ENCODE measurements at regions not wholly inside any gene's neighbourhood (a gene's known extent, or its start where the extent isn't known, plus 50 kb on each side); places are given as distances from the start of the nearest gene placed in this dataset.

DNA sequence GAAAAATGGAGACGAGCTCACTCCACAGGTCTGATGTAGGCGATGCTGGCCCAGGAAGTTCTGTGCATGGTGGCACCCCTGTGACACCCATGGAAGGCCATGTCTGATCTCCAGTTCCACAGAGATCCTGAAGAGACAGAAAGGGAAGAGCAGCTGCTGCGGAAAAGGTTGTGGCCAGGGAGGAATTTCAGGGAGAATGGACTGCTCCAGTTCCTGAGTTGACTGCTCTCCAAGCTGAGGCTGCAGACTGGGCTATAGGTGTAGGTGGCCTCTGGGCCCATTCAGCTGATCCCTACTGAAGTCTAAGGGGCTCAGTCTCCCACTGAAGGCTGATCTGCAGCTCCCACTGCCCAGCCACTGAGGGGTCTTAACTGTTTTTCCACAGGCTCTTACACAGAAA is 89.2 kb downstream of the ETS2 start:
- no peak for TF ChIP-seq POLR2A (IDR thresholded peaks at IDR 0.05)
- TF ChIP-seq, protein P1, sequence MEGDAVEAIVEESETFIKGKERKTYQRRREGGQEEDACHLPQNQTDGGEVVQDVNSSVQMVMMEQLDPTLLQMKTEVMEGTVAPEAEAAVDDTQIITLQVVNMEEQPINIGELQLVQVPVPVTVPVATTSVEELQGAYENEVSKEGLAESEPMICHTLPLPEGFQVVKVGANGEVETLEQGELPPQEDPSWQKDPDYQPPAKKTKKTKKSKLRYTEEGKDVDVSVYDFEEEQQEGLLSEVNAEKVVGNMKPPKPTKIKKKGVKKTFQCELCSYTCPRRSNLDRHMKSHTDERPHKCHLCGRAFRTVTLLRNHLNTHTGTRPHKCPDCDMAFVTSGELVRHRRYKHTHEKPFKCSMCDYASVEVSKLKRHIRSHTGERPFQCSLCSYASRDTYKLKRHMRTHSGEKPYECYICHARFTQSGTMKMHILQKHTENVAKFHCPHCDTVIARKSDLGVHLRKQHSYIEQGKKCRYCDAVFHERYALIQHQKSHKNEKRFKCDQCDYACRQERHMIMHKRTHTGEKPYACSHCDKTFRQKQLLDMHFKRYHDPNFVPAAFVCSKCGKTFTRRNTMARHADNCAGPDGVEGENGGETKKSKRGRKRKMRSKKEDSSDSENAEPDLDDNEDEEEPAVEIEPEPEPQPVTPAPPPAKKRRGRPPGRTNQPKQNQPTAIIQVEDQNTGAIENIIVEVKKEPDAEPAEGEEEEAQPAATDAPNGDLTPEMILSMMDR (IDR thresholded peaks at IDR 0.05) = no peak

Data from upper lobe of left lung (tissue), 4 donors.